ENCODE measurements at regions not wholly inside any gene's neighbourhood (a gene's known extent, or its start where the extent isn't known, plus 50 kb on each side); places are given as distances from the start of the nearest gene placed in this dataset.

DNA sequence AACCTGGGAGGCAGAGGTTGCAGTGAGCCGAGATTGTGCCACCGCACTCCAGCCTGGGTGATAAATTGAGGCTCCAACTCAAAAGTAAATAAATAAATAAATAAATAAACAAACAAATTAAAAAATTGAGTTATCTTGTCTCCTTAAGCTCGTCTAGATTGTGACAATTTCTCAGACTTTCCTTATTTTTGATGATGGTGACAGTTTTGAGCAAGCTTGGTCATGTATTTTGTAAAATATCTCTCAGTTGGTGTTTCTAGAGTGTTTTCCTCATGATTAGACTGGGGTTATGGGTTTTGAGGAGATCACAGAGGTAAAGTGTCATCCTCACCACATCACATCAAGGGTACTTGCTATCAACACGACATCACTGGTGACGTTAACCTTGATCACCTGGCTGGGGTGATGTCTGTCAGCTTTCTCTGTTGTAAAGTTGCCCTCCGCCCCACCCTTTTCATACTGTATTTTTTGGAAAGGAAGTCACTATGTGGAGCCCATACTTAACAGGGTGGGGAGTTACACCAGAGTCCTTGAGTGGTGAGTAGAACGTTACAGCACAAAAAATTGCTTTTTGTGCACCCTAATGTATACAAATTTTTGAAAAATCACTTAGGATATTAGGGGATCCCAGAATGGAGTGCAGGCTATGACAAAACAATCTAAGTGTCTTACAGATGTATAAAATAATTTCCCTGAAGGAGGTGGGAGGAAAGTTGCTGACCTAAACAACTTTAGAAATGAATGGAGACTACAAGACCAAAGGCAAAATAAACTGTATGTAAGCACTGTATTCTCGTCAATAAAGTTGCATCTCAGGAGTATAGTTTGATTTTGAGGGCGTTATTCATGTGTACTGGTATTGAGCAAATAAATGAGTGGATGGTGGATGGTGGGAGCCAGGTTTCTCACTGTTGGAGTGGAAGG, 116.4 kb upstream of the SGK1 start:
- peaks cover 13 to 26% (median 13%) of the 10 kb centered on the region in 3 donors for H3K4me1 ChIP-seq
- no peaks in the 10 kb centered on the region for H3K27me3 ChIP-seq
- H3K36me3 ChIP-seq = no peaks in the 10 kb centered on the region
- no peak overlapping the region for H3K27ac ChIP-seq
- TF ChIP-seq POLR2A (IDR thresholded peaks at IDR 0.05) = no peak
- no peak for TF ChIP-seq CTCF (IDR thresholded peaks at IDR 0.05)
- no peak for DNase-seq
- 87 to 91% methylated on average over 9 of the region's 9 CpGs for WGBS, 2 donors
- H3K4me3 ChIP-seq = no peak overlapping the region
- no peaks in the 10 kb centered on the region for H3K9me3 ChIP-seq
- intact Hi-C loops (cut with DNase I) = no loop called here

- Histone ChIP-seq H3K4me1 (peaks cover 9 to 15% (median 10%) of the 10 kb centered on the region in 3 donors), H3K36me3 (no peaks in the 10 kb centered on the region), H3K27ac (no peak overlapping the region), H3K4me3 (no peak overlapping the region), H3K9me3 (no peaks in the 10 kb centered on the region), H3K27me3 (no peaks in the 10 kb centered on the region)
- no peak for TF ChIP-seq POLR2A (IDR thresholded peaks at IDR 0.05)
- TF ChIP-seq CTCF (IDR thresholded peaks at IDR 0.05) = no peak
- intact Hi-C loops (cut with DNase I) = no loop called here
- WGBS, 2 donors = 63 to 74% methylated on average over 2 of the region's 2 CpGs
- no peak for DNase-seq
These were observed 114.1 kb upstream of the SGK1 start for GRCh38 chr6:134432036-134432435.

GRCh38 chr6:134431421-134431859, 113.5 kb upstream of the SGK1 start:
- Histone ChIP-seq H3K36me3 (no peaks in the 10 kb centered on the region), H3K27me3 (no peaks in the 10 kb centered on the region), H3K4me1 (peaks cover 4 to 9% (median 6%) of the 10 kb centered on the region in 3 donors), H3K9me3 (no peaks in the 10 kb centered on the region), H3K27ac (no peak overlapping the region), H3K4me3 (no peak overlapping the region)
- intact Hi-C loops (cut with DNase I) = no loop called here
- WGBS, 2 donors = 70 to 95% methylated on average over 3 of the region's 3 CpGs
- TF ChIP-seq POLR2A (IDR thresholded peaks at IDR 0.05) (no peak), CTCF (IDR thresholded peaks at IDR 0.05) (no peak)
- no peak for DNase-seq

GRCh38 chr6:134429861-134430380, 112.0 kb upstream of the SGK1 start:
- Histone ChIP-seq H3K4me3 (no peak overlapping the region), H3K9me3 (no peaks in the 10 kb centered on the region), H3K27me3 (no peaks in the 10 kb centered on the region), H3K36me3 (no peaks in the 10 kb centered on the region), H3K4me1 (peaks cover 0 to 10% (median 2%) of the 10 kb centered on the region in 3 donors), H3K27ac (no peak overlapping the region)
- intact Hi-C loops (cut with DNase I) = no loop called here
- WGBS, 2 donors = 95 to 96% methylated on average over 4 of the region's 4 CpGs
- DNase-seq = no peak
- TF ChIP-seq POLR2A (IDR thresholded peaks at IDR 0.05) (no peak), CTCF (IDR thresholded peaks at IDR 0.05) (no peak)

GRCh38 chr6:134427721-134428120, 109.8 kb upstream of the SGK1 start:
- H3K27ac ChIP-seq = no peak overlapping the region
- TF ChIP-seq CTCF (IDR thresholded peaks at IDR 0.05) = no peak
- no peak for TF ChIP-seq POLR2A (IDR thresholded peaks at IDR 0.05)
- no peak overlapping the region for H3K4me3 ChIP-seq
- no peaks in the 10 kb centered on the region for H3K36me3 ChIP-seq
- no peak for DNase-seq
- no peaks in the 10 kb centered on the region for H3K27me3 ChIP-seq
- WGBS, 2 donors = 94 to 100% methylated on average over 1 of the region's 1 CpG
- intact Hi-C loops (cut with DNase I) = no loop called here
- H3K9me3 ChIP-seq = no peaks in the 10 kb centered on the region
- peaks cover 0 to 21% (median 3%) of the 10 kb centered on the region in 3 donors for H3K4me1 ChIP-seq
